ENCODE measurements at regions not wholly inside any gene's neighbourhood (a gene's known extent, or its start where the extent isn't known, plus 50 kb on each side); places are given as distances from the start of the nearest gene placed in this dataset.

- peak in 1 of 4 donors; percentile 40 for DNase-seq (ENCODE audit: low read depth in 4 of 4, low spot score in 3 of 4)
Measured at GRCh38 chr3:193779933-193780332, 186.9 kb downstream of the OPA1 start.

DNA sequence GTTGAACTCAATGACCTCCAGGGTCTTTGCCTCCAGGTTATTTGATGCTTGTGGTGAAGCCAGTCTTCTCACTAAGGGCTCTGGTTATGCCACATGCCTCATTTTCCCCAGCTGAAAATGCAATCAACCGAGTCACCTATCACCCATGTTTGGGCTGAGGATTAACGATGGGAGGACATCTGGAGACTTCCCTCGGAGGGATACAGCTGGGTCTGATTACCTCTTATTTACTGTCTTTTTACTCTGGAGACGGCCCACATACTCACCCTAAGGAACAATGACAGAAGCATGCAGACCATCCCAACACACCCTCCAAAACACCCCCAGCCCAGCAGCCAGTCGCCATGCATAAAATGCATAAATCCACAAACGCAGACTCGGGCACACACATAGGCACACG is 187.4 kb downstream of the OPA1 start:
- DNase-seq (ENCODE audit: low read depth in 4 of 4, low spot score in 3 of 4) = no peak

GRCh38 chr3:193780810-193781478 is 187.9 kb downstream of the OPA1 start:
- peak in 3 of 4 donors; percentile 79 to 86 (median 79) for DNase-seq (ENCODE audit: low read depth in 4 of 4, low spot score in 3 of 4)

DNA sequence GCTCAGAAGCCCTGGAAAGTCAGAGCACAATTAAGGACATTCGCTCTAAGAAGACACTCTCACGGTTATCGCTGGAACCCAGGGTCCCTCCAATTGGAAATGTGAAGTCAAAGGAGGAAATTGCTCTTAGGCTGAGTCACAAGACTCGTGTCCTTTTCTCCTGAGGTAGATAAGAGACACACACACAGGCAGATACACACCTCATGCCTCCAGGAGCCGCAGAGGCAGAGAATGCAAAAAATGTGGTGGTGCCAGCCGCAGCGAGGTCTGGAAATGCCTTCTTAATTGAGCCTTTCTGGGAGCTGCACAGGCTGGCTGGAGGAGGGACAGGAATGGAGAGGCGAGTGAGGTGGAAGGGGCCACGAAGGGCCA is 189.3 kb downstream of the OPA1 start:
- no peak for DNase-seq (ENCODE audit: low read depth in 4 of 4, low spot score in 3 of 4)

- no peak for DNase-seq (ENCODE audit: low read depth in 4 of 4, low spot score in 3 of 4)
Measured at GRCh38 chr3:193782747-193783146, 189.7 kb downstream of the OPA1 start.

GRCh38 chr3:193783166-193783896 is 190.3 kb downstream of the OPA1 start:
- DNase-seq (ENCODE audit: low read depth in 4 of 4, low spot score in 3 of 4) = no peak

GRCh38 chr3:193784822-193785221 is 191.8 kb downstream of the OPA1 start:
- no peak for DNase-seq (ENCODE audit: low read depth in 4 of 4, low spot score in 3 of 4)

DNA sequence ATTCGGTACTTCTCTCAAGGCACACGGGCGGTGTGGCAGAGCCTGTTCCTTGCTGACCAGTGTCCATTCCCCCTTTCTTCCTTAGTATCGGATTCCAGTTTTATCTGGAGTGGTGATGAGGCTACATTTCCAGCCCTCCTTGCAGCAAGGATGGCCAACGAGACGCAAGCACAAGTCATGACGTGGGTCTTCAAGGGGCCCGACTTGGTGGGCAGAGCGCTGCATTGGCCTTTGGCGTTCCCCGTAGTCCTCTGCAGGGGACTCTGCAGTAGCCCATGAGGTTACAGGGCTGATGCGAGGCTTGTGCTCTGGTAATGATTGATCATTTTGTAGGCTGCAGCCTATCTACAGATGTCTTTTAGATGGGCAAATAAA is 194.5 kb downstream of the OPA1 start:
- no peak for DNase-seq (ENCODE audit: low read depth in 4 of 4, low spot score in 3 of 4)

DNA sequence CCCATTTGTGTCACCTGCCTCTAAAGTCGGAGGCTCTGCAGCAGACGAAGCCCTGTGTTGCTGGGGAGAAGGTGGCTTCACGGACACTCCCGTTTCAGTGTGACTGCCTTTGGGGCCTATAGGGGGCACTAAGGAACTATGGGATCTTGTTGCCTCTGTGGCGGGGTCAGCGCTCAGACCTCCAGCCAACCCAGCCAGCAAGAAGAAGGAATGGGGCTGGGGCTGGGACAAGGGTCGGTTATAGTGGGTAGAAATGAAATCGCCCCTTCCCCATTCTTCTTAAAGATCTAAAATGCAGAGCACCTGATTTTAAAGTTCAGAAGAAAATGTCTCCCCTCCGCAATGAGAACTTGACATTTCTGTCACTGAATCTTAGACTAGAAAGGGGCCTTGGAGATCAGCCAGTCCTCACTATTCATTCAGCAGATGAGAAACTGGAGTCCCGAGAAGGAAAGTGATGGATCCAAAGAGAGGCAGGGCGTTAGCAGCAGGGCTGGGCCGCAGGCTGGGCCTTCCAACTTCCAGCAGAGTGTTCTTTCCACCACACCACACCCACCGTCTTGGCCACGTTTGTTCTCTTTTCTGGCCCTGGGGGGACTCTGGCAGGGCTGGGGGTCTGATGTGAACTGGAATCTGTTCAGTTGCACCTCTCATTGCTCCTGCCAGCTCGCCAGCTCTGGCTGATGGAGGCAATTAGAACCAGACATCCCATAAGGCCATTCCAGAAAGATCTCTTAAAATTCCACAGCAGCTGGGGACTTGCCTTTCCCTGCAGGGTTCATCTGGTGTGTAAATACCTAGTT is 195.4 kb downstream of the OPA1 start:
- no peak for DNase-seq (ENCODE audit: low read depth in 4 of 4, low spot score in 3 of 4)

DNA sequence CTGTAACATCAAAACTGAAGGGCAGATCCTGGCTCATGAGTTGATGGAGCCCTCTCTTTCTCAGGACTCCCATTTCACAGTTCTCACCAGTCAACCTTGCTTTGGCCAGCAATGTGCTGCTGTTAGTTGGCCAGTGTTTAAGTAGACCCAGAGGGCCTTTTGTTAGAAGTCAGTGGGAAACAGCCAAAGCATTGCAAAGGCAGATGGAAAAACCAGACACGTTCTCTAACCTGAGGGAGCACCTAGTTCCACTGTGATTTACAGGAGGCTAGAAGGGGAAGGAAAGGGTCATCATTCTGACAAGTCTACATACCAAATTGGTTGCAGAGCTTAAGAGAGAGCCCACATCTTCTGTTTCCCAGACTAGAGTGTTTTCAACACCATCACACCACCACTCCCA is 196.4 kb downstream of the OPA1 start:
- DNase-seq (ENCODE audit: low read depth in 4 of 4, low spot score in 3 of 4) = no peak

GRCh38 chr3:193790086-193790990 is 197.3 kb downstream of the OPA1 start:
- DNase-seq (ENCODE audit: low read depth in 4 of 4, low spot score in 3 of 4) = no peak

DNA sequence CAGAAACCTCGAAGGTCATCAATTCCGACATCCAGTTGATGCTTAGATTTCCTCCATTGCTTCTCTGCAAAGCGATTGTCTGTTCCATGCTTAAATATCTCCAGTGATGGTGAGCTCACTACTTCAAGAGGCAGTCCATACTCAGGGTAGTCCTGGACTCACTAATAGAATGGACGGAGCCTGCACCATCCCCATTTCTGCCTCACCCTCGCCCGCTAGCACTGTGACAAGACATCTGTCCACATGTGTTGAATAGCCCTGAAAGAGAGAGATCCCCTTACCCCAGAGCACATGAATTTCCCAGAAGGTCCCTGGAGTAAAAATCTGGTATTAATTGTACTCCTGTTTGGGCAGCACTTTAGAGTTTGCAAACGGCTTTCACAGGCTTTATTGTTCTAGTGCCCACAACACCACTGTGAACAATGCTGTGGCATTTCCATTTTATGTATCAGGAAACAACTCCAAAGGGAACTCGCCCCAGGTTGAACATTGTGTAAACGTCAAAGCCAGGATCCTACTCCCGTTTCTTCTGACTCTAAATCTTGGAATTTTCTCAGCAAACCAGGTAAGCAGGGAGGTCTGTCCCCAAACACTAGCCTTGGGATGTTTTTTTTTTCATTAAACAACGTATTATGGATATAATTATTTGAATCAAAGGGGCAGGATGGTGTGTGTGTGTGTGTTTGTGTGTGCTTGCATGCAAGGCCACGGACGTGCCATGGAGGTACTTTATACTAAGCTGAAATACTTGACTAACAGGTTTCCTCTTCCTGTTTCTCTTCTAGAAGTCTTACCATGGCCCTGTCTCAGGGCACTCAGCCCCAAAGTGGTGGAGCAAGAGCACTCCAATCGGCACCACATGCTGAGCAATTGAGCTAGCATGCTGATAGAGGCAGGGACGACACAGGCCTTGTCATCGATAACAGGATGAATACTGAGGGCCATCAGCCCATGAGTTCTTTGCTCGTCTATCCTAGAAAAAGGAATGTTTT is 198.3 kb downstream of the OPA1 start:
- no peak for DNase-seq (ENCODE audit: low read depth in 4 of 4, low spot score in 3 of 4)

- DNase-seq (ENCODE audit: low read depth in 4 of 4, low spot score in 3 of 4) = no peak
Measured at GRCh38 chr3:193793123-193793522, 200.1 kb downstream of the OPA1 start.

DNA sequence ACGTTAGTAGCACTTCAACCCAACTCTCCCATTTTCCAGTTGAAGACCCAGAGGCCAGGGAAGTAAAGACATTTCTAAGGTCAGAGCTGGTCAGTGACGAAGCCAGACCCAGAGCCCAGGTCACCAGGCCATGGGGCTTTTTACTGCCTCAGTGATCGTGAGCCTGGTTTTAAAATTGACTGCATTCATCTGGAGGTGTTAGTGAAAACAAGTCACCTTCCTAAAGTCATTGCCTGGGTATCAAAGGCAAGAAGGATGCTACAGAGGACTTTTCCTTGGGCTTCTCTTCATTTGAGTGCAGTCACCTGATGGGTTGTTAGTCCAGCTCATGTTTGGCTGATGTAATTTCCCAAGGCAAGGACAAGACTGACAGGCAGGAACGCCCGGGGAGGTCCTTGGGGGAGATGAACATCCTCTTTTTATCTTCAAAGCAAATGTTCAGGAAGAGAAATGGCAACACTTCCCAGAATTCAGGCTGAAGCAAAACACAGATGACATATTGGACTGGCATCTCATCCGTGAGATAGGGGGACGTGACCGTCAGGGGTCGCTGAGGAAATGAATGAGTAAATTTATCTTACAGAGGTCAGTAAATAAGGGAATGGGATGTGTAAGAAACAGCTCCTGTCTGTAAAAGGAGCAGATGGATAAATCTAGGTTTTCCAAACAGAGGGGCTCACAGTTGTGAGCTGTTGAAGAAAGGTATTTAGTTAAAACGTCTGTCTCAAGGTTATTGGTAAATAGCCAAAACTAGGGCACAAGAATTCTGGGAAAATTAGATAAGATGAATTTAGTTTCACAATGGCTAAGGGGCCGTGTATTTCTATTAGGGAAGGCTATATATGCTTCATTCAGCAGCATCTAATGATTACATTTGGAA is 201.2 kb downstream of the OPA1 start:
- DNase-seq (ENCODE audit: low read depth in 4 of 4, low spot score in 3 of 4) = no peak

- no peak for DNase-seq (ENCODE audit: low read depth in 4 of 4, low spot score in 3 of 4)
Measured at GRCh38 chr3:193795062-193795690, 202.2 kb downstream of the OPA1 start.

- DNase-seq (ENCODE audit: low read depth in 4 of 4, low spot score in 3 of 4) = no peak
Measured at GRCh38 chr3:193796089-193796488, 203.1 kb downstream of the OPA1 start.

GRCh38 chr3:193797566-193797965 is 204.6 kb downstream of the OPA1 start:
- no peak for DNase-seq (ENCODE audit: low read depth in 4 of 4, low spot score in 3 of 4)

DNA sequence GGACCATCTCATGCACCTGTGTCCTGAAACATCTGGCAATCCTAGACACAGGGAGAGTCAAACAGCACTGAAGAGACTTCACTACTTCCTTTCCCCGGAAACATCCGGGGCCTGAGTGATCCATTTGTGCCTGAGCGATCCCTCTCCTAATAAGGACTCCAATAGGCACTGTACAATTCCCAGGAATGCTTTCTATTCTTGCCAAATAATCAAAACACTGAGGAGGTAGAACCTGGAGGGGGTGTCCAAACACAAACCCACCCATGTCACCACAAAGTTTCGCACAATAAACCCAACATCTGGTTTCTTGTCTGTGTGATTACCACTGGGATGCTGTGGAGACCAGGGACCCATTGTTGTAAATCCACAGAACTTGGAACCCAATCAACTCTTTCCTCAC is 205.0 kb downstream of the OPA1 start:
- no peak for DNase-seq (ENCODE audit: low read depth in 4 of 4, low spot score in 3 of 4)

All from left renal pelvis (tissue), 4 donors.